Osteoblast (primary cell): ENCODE measurements at regions not wholly inside any gene's neighbourhood (a gene's known extent, or its start where the extent isn't known, plus 50 kb on each side); places are given as distances from the start of the nearest gene placed in this dataset.

ENCODE experiments used
- DNase-seq: peaks from one replicate; pipeline ENCODE4 v3.0.0; 2011; ENCODE audit warnings: low spot score, mixed read lengths; ENCODE audit not compliant: insufficient read length; ENCODE audit errors: missing footprints
- H2AFZ ChIP-seq: 2 replicates; pipeline ENCODE4 v1.6.0; 2011; ENCODE audit warnings: mild to moderate bottlenecking, low read length
- H3K27ac ChIP-seq: 2 replicates; pipeline ENCODE4 v1.5.1; 2011; ENCODE audit warnings: mild to moderate bottlenecking, low read depth, low read length, moderate library complexity
- H3K27me3 ChIP-seq: 2 replicates; pipeline ENCODE4 v1.6.0; 2012; ENCODE audit warnings: mild to moderate bottlenecking, control low read depth, inconsistent platforms, low read length, moderate library complexity; ENCODE audit not compliant: insufficient read depth
- H3K36me3 ChIP-seq: 2 replicates; pipeline ENCODE4 v1.5.1; 2011; ENCODE audit warnings: mild to moderate bottlenecking, low read length, control low read depth, moderate library complexity; ENCODE audit not compliant: insufficient read depth
- H3K4me1 ChIP-seq: 2 replicates; pipeline ENCODE4 v1.5.1; 2011; ENCODE audit warnings: mild to moderate bottlenecking, low read length, control low read depth, moderate library complexity; ENCODE audit not compliant: insufficient read depth
- H3K4me2 ChIP-seq: 2 replicates; pipeline ENCODE4 v1.6.0; 2011; ENCODE audit warnings: mild to moderate bottlenecking, low read length; ENCODE audit not compliant: insufficient read depth
- H3K4me3 ChIP-seq: fragments of 200-600 bp; sonication (generic); 3 replicates; pipeline ENCODE4 v1.5.1; 2012; ENCODE audit warnings: mild to moderate bottlenecking, low read length, inconsistent platforms; ENCODE audit not compliant: insufficient read depth
- H3K79me2 ChIP-seq: 2 replicates; pipeline ENCODE4 v1.6.0; 2012; ENCODE audit warnings: mild to moderate bottlenecking, low read length, control low read depth, inconsistent platforms; ENCODE audit not compliant: insufficient read depth
- H3K9me3 ChIP-seq: 2 replicates; pipeline ENCODE4 v1.5.1; 2011; ENCODE audit warnings: low read depth, low read length, control low read depth
- H4K20me1 ChIP-seq: 2 replicates; pipeline ENCODE4 v1.6.0; 2012; ENCODE audit warnings: mild to moderate bottlenecking, low read length, control low read depth; ENCODE audit not compliant: insufficient read depth
- CTCF ChIP-seq: IDR thresholded peaks from 2 replicates; pipeline ENCODE4 v1.5.1; 2011; ENCODE audit warnings: mild to moderate bottlenecking, low read depth, low read length, moderate library complexity; ENCODE audit errors: extremely low read depth

GRCh38 chr3:153629148-153629547 lies 467.1 kb downstream of the RAP2B start:
- H2AFZ ChIP-seq: no peak overlapping the region
- no peaks in the 10 kb centered on the region for H3K79me2 ChIP-seq
- H4K20me1 ChIP-seq: no peaks in the 10 kb centered on the region
- H3K4me2 ChIP-seq: no peak overlapping the region
- no peaks in the 10 kb centered on the region for H3K9me3 ChIP-seq
- no peak overlapping the region for H3K4me3 ChIP-seq
- peaks cover 9% of the 10 kb centered on the region for H3K27me3 ChIP-seq
- DNase-seq: no peak
- H3K36me3 ChIP-seq: no peaks in the 10 kb centered on the region
- TF ChIP-seq CTCF: no peak
- H3K4me1 ChIP-seq: no peaks in the 10 kb centered on the region
- H3K27ac ChIP-seq: no peak overlapping the region

GRCh38 chr3:153631102-153631501 lies 469.1 kb downstream of the RAP2B start:
- Histone ChIP-seq H4K20me1 (no peaks in the 10 kb centered on the region), H3K9me3 (no peaks in the 10 kb centered on the region), H3K4me1 (no peaks in the 10 kb centered on the region), H3K36me3 (no peaks in the 10 kb centered on the region), H3K79me2 (no peaks in the 10 kb centered on the region), H3K4me2 (no peak overlapping the region), H2AFZ (no peak overlapping the region), H3K27me3 (peaks cover 9% of the 10 kb centered on the region), H3K27ac (no peak overlapping the region), H3K4me3 (no peak overlapping the region)
- DNase-seq: no peak
- TF ChIP-seq CTCF: no peak

- Histone ChIP-seq H4K20me1 (no peaks in the 10 kb centered on the region), H3K4me1 (no peaks in the 10 kb centered on the region), H2AFZ (no peak overlapping the region), H3K27ac (no peak overlapping the region), H3K27me3 (peaks cover 9% of the 10 kb centered on the region), H3K4me3 (no peak overlapping the region), H3K4me2 (no peak overlapping the region), H3K79me2 (no peaks in the 10 kb centered on the region), H3K9me3 (no peaks in the 10 kb centered on the region), H3K36me3 (no peaks in the 10 kb centered on the region)
- DNase-seq: no peak
- TF ChIP-seq CTCF: no peak
Measured at GRCh38 chr3:153631664-153632063, 469.6 kb downstream of the RAP2B start.

- Histone ChIP-seq H2AFZ (no peak overlapping the region), H3K79me2 (no peaks in the 10 kb centered on the region)
Measured at GRCh38 chr3:153633407-153633806, 471.4 kb downstream of the RAP2B start.

More at GRCh38 chr3:153633407-153633806, 471.4 kb downstream of the RAP2B start:
- DNase-seq: no peak
- Histone ChIP-seq H3K4me1 (no peaks in the 10 kb centered on the region), H3K36me3 (no peaks in the 10 kb centered on the region), H3K4me3 (no peak overlapping the region), H3K9me3 (no peaks in the 10 kb centered on the region), H4K20me1 (no peaks in the 10 kb centered on the region), H3K27ac (no peak overlapping the region), H3K4me2 (no peak overlapping the region), H3K27me3 (peaks cover 6% of the 10 kb centered on the region)
- TF ChIP-seq CTCF: no peak
